Activated T-cell treated with anti-CD3 and anti-CD28 coated beads, Interleukin-2, amount 50 U/mL, for 48 hours (primary cell): ENCODE measurements at regions not wholly inside any gene's neighbourhood (a gene's known extent, or its start where the extent isn't known, plus 50 kb on each side); places are given as distances from the start of the nearest gene placed in this dataset.
"Not testable (repeated sequence)": the region's sequence is repeated elsewhere in the genome, so short reads cannot be mapped to it uniquely, and the experiment has no call there.

Source experiments
- DNase-seq, 2 experiments: peaks; one replicate each; pipeline ENCODE4 v3.0.0-alpha.2; 2020

- no peak for DNase-seq
Measured at GRCh38 chr2:145916799-145917198, 1396.9 kb upstream of the ZEB2 start.

GRCh38 chr2:145914716-145915115 is 1394.8 kb upstream of the ZEB2 start:
- DNase-seq, result no peak

DNA sequence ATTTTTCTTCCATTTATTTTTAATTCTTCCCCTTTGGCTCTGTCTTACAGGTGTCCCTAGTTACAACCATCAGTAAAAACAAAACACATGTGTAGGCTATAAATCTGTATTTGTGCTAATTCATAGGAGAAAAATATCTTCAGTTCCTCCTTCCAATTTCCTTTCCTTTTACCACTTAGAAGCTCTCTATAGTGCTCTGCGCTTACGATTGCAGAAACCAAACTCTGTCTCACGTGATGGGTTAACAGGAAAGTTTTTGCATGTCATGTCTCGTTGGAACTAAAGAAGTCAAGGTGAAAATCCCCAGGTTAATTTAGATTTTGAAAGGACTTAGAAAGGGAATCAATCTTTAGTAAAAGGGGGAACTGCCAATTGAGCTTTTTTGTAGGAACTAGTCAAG is 1390.5 kb upstream of the ZEB2 start:
- DNase-seq, result no peak

GRCh38 chr2:145909766-145910165 is 1389.8 kb upstream of the ZEB2 start:
- no peak for DNase-seq

GRCh38 chr2:145909175-145909755 is 1389.3 kb upstream of the ZEB2 start:
- DNase-seq, result no peak

- DNase-seq, result no peak
Measured at GRCh38 chr2:145906354-145906753, 1386.4 kb upstream of the ZEB2 start.

DNA sequence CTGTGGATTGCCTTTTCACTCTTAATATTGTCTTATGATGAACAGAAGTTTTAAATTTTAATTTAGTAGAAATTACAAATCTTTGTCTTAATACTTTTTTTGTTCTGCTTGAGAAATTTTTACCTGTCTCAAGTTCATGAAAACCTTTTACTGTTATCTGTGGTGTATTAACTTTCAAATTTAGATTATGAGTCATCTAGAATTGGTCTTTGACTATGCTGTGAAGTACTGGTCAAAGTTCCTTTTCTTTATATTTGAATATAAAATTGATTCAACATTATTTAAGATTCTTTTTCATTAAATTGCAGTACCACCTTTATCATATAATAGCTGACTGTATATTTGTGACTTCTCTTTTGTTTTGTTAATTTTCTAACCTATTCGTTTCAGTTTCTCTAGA is 1385.5 kb upstream of the ZEB2 start:
- no peak for DNase-seq

DNA sequence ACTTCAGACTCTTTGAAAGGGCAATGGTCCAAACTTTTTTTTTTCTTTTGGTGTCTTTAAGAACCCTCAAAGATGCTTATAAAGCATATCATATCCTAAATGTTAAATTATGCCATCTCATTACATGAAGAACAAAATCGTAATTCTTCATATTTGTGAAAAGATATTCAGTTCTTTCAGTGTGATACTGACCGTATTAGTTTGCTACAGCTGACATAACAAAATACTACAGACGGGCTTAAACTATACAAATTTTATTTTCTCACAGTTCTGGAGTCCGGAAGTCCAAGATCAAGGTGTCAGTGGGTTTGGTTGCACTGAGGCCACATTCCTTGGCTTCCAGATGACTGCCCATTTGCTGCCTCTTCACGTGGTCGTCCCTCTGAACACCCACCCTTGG is 1377.2 kb upstream of the ZEB2 start:
- no peak for DNase-seq

DNA sequence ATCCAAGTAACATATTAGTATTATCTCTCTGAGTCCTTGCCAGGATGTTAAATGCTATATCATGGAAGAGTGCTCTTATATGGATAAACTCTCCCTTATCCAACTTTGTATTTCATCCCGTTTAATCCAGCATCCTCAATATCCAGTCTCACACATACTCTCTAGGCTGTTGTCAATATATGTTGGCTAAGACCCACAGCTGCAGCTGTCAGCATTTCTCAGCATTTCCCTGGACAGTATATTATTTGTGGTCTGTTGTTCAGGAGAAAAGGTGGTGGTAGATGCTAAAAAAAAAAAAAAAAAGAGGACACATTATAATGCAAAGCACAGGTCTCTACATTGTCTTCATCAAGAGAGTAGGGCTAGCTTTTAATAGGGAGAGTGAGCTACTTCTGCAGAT is 1368.0 kb upstream of the ZEB2 start:
- DNase-seq, result no peak

- not testable (repeated sequence) for DNase-seq
Measured at GRCh38 chr2:145880997-145881396, 1361.1 kb upstream of the ZEB2 start.

DNA sequence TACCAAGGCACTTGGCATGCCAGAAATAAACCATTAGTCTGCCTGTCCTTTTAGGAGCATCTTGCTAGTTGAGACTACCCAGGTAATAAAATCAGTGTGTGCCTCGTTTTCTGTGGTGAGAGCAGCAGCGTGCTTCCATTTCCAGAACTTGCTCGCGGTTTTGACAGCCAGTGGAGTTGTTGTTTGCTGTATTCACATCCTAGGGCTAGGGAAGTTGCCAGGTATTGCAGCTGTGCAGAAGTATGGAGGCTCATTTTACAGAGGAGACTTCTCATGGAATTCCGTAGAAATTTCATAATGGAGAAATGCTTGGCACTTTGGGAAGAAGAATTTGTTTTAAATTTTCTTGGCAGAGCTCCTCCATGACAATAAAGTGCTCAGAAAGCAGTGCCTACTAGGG is 1355.1 kb upstream of the ZEB2 start:
- DNase-seq, result no peak

DNA sequence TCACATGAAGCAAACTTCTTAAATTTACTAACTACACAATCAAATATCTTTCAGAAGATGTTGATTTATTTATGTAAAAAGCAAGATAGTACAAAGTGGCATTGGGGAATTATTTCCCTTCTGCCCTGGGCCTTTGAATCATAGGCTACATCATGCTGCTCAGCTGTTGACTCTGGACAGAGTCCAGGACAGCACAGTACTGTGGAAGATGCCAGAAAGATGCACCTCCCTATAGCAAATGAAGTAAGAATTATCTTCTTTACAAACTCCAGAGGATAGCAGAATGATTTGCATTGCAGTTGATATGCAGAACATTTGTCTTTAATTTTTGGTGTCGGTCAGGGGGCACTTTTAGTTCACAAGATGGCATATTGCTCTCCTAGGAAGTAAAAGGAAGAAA is 1354.5 kb upstream of the ZEB2 start:
- DNase-seq, result no peak

DNA sequence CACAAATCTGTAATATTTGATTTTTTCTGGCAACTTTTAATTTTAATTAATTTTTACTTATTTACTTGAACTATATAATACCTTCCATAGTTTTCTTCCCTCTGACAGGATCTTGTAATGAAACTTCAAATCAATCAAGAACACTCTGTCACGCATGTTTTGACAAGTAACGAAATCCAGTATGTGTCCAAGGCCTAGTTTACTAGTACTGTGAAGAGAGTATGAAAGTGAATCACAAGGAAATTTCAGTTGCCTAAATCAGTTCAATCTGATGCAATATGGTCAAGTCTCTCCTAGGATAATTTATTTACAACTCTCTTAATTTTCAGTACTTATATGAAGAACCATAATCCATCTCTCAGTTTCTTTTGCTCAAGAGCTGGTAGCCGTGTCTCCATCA is 1344.6 kb upstream of the ZEB2 start:
- no peak for DNase-seq

- no peak for DNase-seq
Measured at GRCh38 chr2:145861940-145862339, 1342.0 kb upstream of the ZEB2 start.

- no peak for DNase-seq
Measured at GRCh38 chr2:145860083-145860482, 1340.2 kb upstream of the ZEB2 start.

DNA sequence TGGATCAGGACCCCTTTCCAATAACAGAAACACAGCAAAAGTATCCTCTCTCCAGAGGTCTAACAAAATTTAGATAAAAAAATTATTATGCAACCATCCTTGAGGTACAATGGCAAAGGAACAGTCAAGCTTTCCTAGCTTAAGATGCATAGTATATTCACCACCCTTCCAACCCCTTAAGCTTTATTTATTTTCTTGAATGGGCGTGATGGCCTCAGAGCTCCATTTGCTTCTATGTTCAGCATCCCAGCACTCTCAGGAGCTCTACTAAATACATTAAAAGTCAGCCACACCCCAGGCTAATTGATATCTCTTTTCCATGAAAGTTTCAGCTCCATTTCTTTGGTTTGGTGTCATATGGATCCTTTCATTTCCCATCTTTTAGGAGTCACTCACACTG is 1335.2 kb upstream of the ZEB2 start:
- no peak for DNase-seq

DNA sequence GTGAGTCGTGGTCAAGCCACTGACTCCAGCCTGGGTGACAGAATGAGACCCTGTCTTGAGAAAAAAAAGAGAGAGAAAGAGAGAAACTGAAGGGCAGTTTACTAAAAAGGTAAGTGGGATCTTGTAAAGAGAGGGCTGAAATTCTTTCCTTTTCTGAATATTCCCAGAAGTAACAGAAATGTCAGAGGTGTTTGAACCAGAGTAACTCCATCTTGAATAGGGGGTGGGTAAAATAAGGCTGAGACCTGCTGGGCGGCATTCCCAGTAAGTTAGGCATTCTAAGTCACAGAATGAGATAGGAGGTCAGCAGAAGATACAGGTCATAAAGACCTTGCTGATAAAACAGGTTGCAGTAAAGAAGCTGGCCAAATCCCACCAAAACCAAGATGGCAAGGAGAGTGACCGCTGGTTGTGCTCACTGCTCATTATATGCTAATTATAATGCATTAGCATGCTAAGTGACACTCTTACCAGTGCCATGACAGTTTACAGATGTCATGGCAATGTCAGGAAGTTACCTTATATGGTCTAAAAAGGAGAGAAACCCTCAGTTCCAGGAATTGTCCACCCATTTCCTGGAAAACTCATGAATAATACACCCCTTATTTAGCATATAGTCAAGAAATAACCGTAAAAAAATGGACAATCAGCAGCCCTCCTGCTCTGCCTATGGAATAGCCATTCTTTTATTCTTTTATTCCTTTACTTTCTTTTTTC is 1334.3 kb upstream of the ZEB2 start:
- DNase-seq, result no peak

DNA sequence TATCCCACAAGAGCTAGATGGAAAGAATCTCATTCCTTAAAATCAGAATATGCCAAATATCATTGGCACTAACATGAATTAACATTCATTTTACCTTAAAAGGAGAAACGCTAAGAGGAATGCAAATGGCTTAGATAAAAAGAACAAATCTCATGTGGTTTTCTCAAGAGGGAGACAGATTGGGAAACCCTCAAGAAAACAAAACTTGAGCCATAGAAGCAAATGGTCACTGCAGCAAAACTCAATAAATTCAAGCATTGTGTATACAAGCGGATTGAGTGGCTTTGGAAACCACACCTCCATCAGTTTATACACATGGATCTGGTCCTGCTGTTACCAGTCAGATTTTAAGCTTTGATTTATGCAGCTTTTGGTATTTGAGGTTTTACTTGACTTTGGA is 1331.8 kb upstream of the ZEB2 start:
- DNase-seq, result no peak

DNA sequence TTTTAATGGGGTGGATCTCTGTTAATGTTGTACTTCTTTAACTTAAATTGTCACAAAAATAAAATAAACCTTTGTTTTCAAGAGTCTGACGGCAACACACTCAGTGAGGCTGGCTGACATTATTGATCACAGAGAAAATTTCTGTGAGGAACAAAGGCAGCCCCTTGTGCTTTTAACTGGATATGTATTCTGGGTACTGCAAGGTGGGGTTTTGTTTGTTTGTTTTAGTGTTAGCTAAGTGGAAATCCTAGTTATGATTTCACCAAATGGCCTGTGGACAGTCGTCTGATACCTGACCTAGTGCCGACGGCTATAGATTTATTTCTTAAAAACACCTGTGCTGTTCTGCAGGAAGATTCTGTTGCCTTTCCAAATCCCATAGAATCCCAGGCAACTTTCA is 1329.5 kb upstream of the ZEB2 start:
- no peak for DNase-seq

DNA sequence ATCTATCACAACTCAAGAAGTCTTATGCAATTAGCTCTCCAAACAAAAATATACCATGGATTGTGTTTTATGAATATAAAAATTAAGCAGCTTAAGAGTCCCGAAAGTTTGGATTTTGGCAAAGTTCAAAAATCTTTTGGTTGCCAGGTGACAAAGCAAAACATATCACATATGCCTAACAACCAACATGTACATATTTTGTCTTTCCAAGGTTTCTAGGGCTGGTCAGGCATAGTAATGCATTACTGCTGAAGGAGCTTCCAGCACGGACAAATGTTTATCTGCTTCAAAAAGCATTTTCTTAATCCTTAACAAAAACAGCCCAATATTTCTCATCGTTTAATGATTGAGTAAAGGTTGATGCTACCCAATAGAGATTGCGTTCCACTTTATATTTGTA is 1327.1 kb upstream of the ZEB2 start:
- no peak for DNase-seq

DNA sequence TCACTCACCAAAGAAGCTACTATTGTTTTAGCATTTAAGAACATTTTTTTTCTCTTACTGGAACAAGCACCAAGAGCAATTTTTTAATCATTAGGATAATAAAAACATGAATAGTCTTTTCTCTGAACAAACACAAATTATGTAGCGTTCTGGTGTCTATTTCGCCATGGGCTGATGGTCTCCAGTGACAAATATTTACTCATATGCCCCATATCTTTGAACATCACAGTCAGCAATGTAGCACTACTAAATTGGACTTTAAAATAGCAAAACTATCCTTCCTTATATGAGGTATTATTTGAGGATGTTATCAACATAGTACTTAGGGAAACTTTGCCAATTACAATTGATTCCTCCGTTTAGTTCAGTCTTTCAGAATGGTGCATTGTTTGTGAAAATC is 1326.0 kb upstream of the ZEB2 start:
- DNase-seq, result no peak

- no peak for DNase-seq
Measured at GRCh38 chr2:145845207-145845894, 1325.4 kb upstream of the ZEB2 start.

- no peak for DNase-seq
Measured at GRCh38 chr2:145841973-145842372, 1322.1 kb upstream of the ZEB2 start.

- no peak for DNase-seq
Measured at GRCh38 chr2:145836986-145837385, 1317.1 kb upstream of the ZEB2 start.

GRCh38 chr2:145835665-145836064 is 1315.7 kb upstream of the ZEB2 start:
- no peak for DNase-seq
